WTC11 (cell line): ENCODE measurements at regions not wholly inside any gene's neighbourhood (a gene's known extent, or its start where the extent isn't known, plus 50 kb on each side); places are given as distances from the start of the nearest gene placed in this dataset.

Experiments used
- ATF2 ChIP-seq: sonication (generic); formaldehyde crosslinking; IDR thresholded peaks from 2 replicates; pipeline ENCODE4 v1.8.1; 2022; ENCODE audit warnings: low read depth, missing genetic modification reagents, borderline replicate concordance
- CTCF ChIP-seq: fragments of 200-600 bp; IDR thresholded peaks from 2 replicates; pipeline ENCODE4 v1.8.0; 2022; ENCODE audit warnings: antibody characterized with exemption
- ESRRA ChIP-seq: sonication (generic); formaldehyde crosslinking; IDR thresholded peaks from 2 replicates; pipeline ENCODE4 v1.8.1; 2022; ENCODE audit warnings: mild to moderate bottlenecking, missing genetic modification reagents, borderline replicate concordance
- FOXJ3 ChIP-seq: sonication (generic); formaldehyde crosslinking; IDR thresholded peaks from 2 replicates; pipeline ENCODE4 v1.9.0; 2021; ENCODE audit warnings: missing genetic modification reagents, mild to moderate bottlenecking, borderline replicate concordance
- JUN ChIP-seq: sonication (generic); formaldehyde crosslinking; IDR thresholded peaks from 2 replicates; pipeline ENCODE4 v1.8.0; 2023; ENCODE audit warnings: mild to moderate bottlenecking, missing genetic modification reagents
- NR2C2 ChIP-seq: sonication (generic); formaldehyde crosslinking; IDR thresholded peaks from 2 replicates; pipeline ENCODE4 v1.8.0; 2022; ENCODE audit warnings: mild to moderate bottlenecking, missing genetic modification reagents
- PREB ChIP-seq: sonication (generic); formaldehyde crosslinking; IDR thresholded peaks from 2 replicates; pipeline ENCODE4 v1.8.1; 2022; ENCODE audit warnings: mild to moderate bottlenecking, missing genetic modification reagents, moderate library complexity, borderline replicate concordance
- STAT6 ChIP-seq: sonication (generic); formaldehyde crosslinking; conservative IDR thresholded peaks from 2 replicates; pipeline ENCODE4 v1.8.1; 2023; ENCODE audit warnings: mild to moderate bottlenecking, low read depth, missing genetic modification reagents, moderate library complexity
- TCF7 ChIP-seq: sonication (generic); formaldehyde crosslinking; IDR thresholded peaks from 2 replicates; pipeline ENCODE4 v1.8.0; 2022; ENCODE audit warnings: mild to moderate bottlenecking, low read depth, missing genetic modification reagents, moderate library complexity
- TEAD4 ChIP-seq: sonication (generic); formaldehyde crosslinking; IDR thresholded peaks from 2 replicates; pipeline ENCODE4 v1.8.0; 2022; ENCODE audit warnings: mild to moderate bottlenecking, missing genetic modification reagents
- USF2 ChIP-seq: sonication (generic); formaldehyde crosslinking; IDR thresholded peaks from 2 replicates; pipeline ENCODE4 v1.8.1; 2023; ENCODE audit warnings: mild to moderate bottlenecking, missing genetic modification reagents, moderate library complexity
- ZNF121 ChIP-seq: sonication (generic); formaldehyde crosslinking; IDR thresholded peaks from 2 replicates; pipeline ENCODE4 v1.8.0; 2023; ENCODE audit warnings: missing genetic modification reagents
- ZNF512 ChIP-seq: sonication (generic); formaldehyde crosslinking; IDR thresholded peaks from 2 replicates; pipeline ENCODE4 v1.8.1; 2022; ENCODE audit warnings: missing genetic modification reagents, borderline replicate concordance

GRCh38 chr3:137948400-137949072, 61.4 kb upstream of the CLDN18 start:
- TF ChIP-seq CTCF, result no peak
- TF ChIP-seq TEAD4, result no peak
- TF ChIP-seq FOXJ3 (CRISPR knock-in tag), result no peak
- TF ChIP-seq JUN (CRISPR knock-in tag), result no peak
- no peak for TF ChIP-seq PREB (CRISPR knock-in tag)
- TF ChIP-seq NR2C2 (CRISPR knock-in tag), result no peak
- TF ChIP-seq USF2 (CRISPR knock-in tag), result no peak
- no peak for TF ChIP-seq ZNF512 (CRISPR knock-in tag)
- no peak for TF ChIP-seq ATF2 (CRISPR knock-in tag)
- TF ChIP-seq ZNF121, result no peak
- TF ChIP-seq STAT6, result no peak
- no peak for TF ChIP-seq ESRRA
- no peak for TF ChIP-seq TCF7 (CRISPR knock-in tag)
